Stimulated activated CD4-positive, alpha-beta T cell treated with anti-CD3 and anti-CD28 coated beads, TNF-alpha, amount 100 ng/mL, for 48 hours (primary cell): ENCODE measurements at regions not wholly inside any gene's neighbourhood (a gene's known extent, or its start where the extent isn't known, plus 50 kb on each side); places are given as distances from the start of the nearest gene placed in this dataset.

Source experiments
- DNase-seq, 3 donors: peaks; one replicate each; pipeline ENCODE4 v3.0.0-alpha.2; 2020; ENCODE audit warnings: low read depth in 3 of 3

- DNase-seq = no peak
Observed at GRCh38 chr1:56222914-56223540, 356.3 kb downstream of the PLPP3 start.

- no peak for DNase-seq
Observed at GRCh38 chr1:56220021-56220420, 359.3 kb downstream of the PLPP3 start.

- no peak for DNase-seq
Observed at GRCh38 chr1:56218023-56218422, 361.3 kb downstream of the PLPP3 start.

DNA sequence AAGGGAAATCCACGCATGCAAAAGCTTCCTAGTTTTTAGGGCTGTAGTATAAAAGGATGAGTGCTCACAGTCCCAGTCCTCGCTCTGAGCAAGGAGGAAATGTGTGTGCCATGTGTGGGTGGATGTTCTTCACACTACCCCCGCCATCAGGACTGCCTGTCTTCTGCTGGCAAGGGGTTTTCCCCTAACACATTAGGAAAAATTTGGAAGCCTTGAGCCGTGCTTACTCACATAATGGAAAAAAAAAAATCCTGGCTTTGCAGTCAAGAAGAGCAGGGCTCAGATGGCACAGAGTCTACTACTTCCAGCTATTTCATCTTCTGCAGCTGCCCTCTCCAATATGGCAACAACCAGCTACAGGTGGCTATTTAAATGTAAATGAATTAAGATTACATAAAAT is 363.1 kb downstream of the PLPP3 start:
- DNase-seq = no peak

DNA sequence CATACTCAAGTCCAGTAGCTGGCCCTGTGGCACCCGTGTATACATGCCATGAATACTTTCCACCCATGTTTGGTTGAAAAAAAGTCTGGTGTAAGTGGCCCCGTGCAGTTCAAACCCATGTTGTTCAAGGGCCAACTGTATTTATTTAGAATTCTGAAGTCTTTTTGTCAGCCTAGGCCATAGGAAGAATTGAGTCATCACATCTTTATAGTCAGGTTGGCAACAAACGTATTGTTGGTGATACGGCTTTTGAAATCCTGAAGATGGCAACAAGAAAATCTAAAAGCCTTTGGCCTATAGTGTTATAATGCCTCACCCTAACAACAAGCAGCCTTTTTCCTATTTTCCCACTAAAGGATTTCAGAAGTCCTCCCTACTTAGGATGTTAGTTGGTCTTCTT is 363.6 kb downstream of the PLPP3 start:
- DNase-seq = no peak

DNA sequence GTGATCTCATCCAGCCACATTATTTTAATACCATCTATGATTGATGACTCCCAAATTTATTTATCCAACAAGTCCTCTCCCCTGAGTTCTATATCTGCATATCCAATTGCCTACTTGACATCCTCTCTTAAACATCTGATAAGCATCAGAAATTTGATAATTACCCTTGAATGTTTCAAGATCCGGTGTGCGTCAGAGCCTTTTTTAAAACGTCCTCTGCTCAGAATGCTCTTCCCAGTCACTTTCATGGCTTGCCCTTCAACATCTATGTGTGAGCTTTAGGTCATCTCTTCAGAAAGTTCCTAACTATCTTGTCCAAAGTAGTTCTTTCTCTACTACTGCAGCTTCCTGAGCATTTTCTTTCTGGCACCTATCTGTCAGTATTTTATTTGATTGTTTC is 364.3 kb downstream of the PLPP3 start:
- no peak for DNase-seq

DNA sequence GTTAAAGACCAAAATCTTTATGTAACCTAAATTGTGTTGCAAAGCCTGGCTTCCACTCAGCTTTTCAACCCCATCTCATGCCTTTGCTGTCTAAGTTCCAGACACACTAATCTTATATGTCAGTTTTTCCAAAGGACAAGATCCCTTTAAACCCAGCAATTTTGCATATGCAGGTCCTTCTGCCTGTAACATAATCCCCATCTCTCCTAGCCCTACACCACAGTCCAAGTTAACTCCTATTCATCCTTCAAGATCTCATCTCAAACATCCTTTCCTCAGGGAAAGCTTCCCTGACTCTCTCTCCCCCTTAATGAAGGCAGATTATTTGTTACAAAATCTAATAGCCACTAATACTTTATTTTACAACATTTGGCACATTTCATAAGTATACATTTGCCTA is 366.3 kb downstream of the PLPP3 start:
- DNase-seq = no peak

DNA sequence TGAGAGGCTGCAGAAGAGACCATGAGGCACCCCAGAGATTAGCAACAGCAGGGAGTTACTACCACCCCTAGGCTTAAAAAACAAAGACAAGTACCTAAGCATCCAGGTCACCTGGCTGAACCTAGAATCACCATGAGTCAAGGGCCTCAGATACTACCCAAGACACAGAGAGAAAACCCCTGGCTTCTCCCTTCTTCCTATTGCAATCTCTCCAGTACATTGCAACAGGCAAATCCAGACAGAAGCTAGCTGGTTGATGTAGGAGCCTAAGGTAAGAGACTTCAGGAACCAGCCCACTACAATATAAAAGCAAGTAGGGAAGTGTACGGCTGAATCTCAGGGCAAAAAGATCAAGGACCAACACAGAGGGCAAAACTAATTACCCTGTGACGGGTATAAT is 367.2 kb downstream of the PLPP3 start:
- DNase-seq = no peak

DNA sequence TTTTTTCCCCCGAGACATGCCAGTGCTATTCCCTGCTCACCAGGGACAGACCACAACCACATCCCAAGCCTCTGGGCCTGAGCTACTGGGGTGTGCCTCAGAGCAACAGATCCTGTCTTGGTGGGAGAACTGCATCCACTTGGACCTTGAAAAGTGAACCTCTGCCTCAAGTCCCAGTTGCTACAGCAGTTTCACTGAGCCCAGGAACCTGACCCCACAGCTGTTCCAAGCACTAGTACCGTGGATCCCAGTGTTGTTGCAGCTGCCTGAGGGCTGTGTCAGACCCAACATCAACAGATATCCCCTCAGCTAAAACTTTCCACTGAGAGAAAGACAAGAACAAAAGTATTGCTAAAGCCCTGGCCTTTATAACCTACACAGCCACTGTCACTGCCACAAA is 373.0 kb downstream of the PLPP3 start:
- DNase-seq = no peak

DNA sequence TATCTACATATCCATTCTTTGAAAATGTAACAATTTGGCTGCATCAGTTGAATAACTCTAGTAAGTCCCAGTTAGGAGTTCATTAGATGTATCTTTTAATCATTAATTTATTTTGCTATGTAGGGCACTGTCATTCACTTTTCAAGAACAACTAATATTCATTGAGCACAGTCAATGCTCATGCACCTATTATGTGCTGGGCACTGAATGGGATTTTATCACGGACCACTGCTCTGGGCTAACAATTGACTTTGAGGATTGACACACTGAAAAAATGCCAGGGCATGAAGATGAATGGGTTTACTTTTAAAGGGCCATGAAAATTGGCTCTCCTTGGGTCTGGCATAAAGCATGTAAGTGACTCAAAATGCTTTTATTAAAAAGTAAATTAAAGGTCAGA is 375.2 kb downstream of the PLPP3 start:
- DNase-seq = no peak

GRCh38 chr1:56202796-56203492 is 376.4 kb downstream of the PLPP3 start:
- no peak for DNase-seq

GRCh38 chr1:56202186-56202585 is 377.2 kb downstream of the PLPP3 start:
- DNase-seq = no peak

DNA sequence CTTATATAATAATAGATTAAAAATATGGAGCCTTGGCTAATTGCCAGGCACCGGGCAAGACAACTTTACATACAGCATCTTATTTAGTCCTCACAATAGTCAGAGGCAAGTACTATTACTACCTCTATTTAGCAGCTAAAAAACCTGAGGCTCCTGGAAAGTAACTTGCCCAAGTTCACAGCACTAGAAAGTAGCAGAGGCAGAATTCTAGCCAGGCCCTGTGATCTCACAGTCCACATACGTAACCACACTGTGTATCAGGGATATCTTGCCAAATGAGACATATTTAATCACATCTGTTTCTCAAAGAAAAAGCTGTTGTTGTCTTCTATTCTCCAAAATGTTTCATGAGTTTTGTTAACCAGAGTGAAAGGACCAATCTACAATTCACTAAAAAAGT is 378.5 kb downstream of the PLPP3 start:
- no peak for DNase-seq

DNA sequence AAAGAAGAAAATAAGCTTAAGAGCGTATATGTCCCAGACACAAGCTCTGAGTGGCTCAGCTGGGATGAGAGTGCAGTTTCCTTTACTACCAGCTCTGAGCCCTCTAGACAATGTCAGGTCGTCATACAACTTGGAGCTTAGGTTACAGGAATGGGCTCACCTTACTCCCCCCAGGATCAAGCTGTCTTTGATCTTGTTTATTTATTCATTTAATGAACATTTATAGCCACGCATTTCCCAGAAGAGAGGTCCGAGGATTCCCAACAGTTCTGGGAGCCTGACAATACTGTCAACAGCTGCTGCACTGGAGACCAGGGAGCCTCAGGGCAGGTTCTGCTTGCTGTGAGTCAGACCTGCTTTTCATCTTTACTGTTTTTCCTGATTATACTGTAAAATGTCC is 378.9 kb downstream of the PLPP3 start:
- DNase-seq = no peak

GRCh38 chr1:56199956-56200355 is 379.4 kb downstream of the PLPP3 start:
- no peak for DNase-seq

GRCh38 chr1:56199061-56199460 is 380.3 kb downstream of the PLPP3 start:
- DNase-seq = no peak

GRCh38 chr1:56197946-56198345 is 381.4 kb downstream of the PLPP3 start:
- no peak for DNase-seq

DNA sequence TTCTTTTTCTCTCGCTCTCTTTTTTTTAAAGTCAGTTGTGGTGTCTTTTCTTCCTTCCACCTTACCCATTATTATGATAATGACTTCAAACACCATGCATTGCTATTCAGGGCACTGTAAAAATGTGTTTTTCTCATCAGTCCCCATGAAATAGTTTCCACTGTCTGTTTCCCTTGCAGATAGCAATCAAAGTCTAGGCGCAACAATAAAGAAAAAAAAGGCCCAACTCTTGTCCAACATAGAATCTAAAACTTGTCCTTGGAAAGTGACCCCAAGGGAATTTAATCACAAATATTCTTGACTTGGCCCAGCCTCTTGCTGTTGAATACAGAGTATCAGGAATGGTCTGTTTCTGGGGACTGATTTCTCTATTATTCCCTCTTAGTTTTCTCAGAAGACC is 382.5 kb downstream of the PLPP3 start:
- DNase-seq = no peak

DNA sequence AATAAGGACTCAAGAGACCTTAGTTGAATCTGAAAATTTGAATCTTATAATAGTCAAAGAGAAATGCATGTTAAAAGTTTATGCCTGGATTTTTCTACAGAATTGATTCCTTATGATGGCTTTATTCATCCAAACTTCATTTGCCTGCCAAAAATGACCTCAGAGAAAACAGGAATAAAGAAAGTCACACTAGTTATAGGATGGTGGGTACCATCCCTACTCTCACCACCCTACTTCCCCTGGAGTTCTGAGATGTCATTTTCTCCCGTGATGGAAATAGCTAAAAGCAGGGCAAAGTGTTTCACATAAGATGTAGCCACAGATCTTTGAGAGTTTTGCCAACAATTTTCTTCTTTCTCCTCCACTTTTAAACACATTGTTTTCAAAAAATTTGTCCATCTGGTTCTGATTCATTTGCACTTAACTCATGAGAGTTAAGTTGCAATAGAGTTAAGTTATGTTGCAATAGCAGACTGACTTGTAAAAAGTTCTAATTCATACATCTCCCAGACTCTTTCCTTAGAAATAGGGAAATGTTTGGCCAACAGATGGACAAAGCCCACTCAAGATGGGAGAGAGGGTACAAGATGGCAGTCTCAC is 384.6 kb downstream of the PLPP3 start:
- DNase-seq = no peak

DNA sequence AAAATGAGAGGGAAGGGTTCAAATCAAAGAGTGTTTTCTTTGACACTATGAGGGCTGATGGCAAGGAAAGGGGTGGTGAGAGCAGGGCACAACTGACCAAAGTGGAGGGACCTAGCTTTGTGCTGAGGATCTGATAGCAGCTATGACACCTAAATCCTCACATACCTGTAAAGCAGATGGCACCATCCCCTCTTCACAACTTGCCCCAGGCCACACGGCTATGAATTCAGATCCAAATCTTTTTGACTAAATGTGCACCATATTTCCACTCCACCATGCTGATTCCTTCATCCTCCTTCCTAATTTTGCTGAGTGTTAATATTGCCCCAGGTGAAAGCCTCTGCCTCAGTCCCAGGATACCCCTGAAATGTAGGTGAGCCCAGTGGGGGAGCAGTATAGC is 385.7 kb downstream of the PLPP3 start:
- DNase-seq = no peak

DNA sequence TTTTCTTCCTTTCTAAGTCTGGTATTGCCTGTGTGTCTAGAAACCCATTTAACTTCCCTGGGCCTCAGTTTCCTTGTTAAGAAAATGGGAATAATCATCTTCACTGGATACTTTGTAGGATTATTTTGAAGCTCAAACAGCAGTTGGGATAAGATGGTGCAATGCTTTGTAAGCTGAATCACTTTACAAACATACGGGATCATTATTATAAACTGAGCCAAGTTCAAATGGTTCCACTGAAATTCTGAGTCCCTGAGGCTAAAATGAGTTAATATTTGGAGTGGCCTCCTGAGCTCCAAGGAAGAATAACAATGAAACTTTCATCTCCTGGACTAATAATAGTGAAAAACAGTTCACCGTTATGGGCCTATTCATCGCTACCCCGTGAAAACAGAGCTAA is 388.0 kb downstream of the PLPP3 start:
- no peak for DNase-seq

- no peak for DNase-seq
Observed at GRCh38 chr1:56190806-56191365, 388.5 kb downstream of the PLPP3 start.
